Neural cell (in vitro differentiated cells): ENCODE measurements at regions not wholly inside any gene's neighbourhood (a gene's known extent, or its start where the extent isn't known, plus 50 kb on each side); places are given as distances from the start of the nearest gene placed in this dataset.
"Not testable (repeated sequence)": the region's sequence is repeated elsewhere in the genome, so short reads cannot be mapped to it uniquely, and the experiment has no call there.

ENCODE experiments used
- H2AFZ ChIP-seq: fragments of 200-600, 300-800 bp; sonication (generic), shearing (Covaris generic); 2 replicates; pipeline ENCODE4 v1.6.0; 2014; ENCODE audit warnings: low read depth, mild to moderate bottlenecking, antibody characterized with exemption, low read length, moderate library complexity
- H3F3A ChIP-seq: fragments of 200-600 bp; shearing (Covaris generic); 2 replicates; pipeline ENCODE4 v1.6.1; 2016; ENCODE audit warnings: mild to moderate bottlenecking, moderate library complexity, mixed read lengths, antibody characterized with exemption, low read length; ENCODE audit not compliant: insufficient read depth, poor library complexity, severe bottlenecking
- H3K27ac ChIP-seq: fragments of 200-600, 300-800 bp; sonication (generic), shearing (Covaris generic); 2 replicates; pipeline ENCODE4 v1.5.1; 2014; ENCODE audit warnings: mild to moderate bottlenecking, low read length, moderate library complexity
- H3K27me3 ChIP-seq: fragments of 300-800, 200-600 bp; sonication (generic), shearing (Covaris generic); 2 replicates; pipeline ENCODE4 v1.6.0; 2014; ENCODE audit warnings: mild to moderate bottlenecking, low read depth, low read length, moderate library complexity; ENCODE audit not compliant: insufficient read depth
- H3K36me3 ChIP-seq: fragments of 300-800, 200-600 bp; sonication (generic), shearing (Covaris generic); 2 replicates; pipeline ENCODE4 v1.5.1; 2014; ENCODE audit warnings: mild to moderate bottlenecking, antibody characterized with exemption, low read length, moderate library complexity; ENCODE audit not compliant: insufficient read depth
- H3K4me2 ChIP-seq: fragments of 300-800, 200-600 bp; sonication (generic), shearing (Covaris generic); 2 replicates; pipeline ENCODE4 v1.6.0; 2014; ENCODE audit warnings: mild to moderate bottlenecking, low read length
- H3K4me3 ChIP-seq: fragments of 300-800, 200-600 bp; sonication (generic), shearing (Covaris generic); 2 replicates; pipeline ENCODE4 v1.5.1; 2014; ENCODE audit warnings: mild to moderate bottlenecking, low read length, moderate library complexity
- H3K79me2 ChIP-seq: fragments of 200-600 bp; shearing (Covaris generic); replicated peaks from 2 replicates; pipeline ENCODE4 v1.6.0; 2014; ENCODE audit warnings: mild to moderate bottlenecking, low read length, moderate library complexity; ENCODE audit not compliant: insufficient read depth
- H3K9ac ChIP-seq: fragments of 300-800, 200-600 bp; sonication (generic), shearing (Covaris generic); 2 replicates; pipeline ENCODE4 v1.6.1; 2016; ENCODE audit warnings: mild to moderate bottlenecking, low read length, mixed read lengths
- H3K9me2 ChIP-seq: fragments of 200-600 bp; shearing (Covaris generic); 2 replicates; pipeline ENCODE4 v1.6.1; 2016; ENCODE audit warnings: mild to moderate bottlenecking, low read length, mixed read lengths; ENCODE audit not compliant: insufficient read depth
- H3K9me3 ChIP-seq: fragments of 200-600, 300-800 bp; sonication (generic), shearing (Covaris generic); 2 replicates; pipeline ENCODE4 v1.6.1; 2016; ENCODE audit warnings: mild to moderate bottlenecking, mixed run types, low read length, moderate library complexity, mixed read lengths
- H4K20me1 ChIP-seq: fragments of 200-600 bp; shearing (Covaris generic); 2 replicates; pipeline ENCODE4 v1.6.1; 2016; ENCODE audit warnings: mild to moderate bottlenecking, mixed run types; ENCODE audit not compliant: insufficient read depth
- CTCF ChIP-seq: fragments of 450-650 bp; IDR thresholded peaks from 2 replicates; pipeline ENCODE4 v1.5.1; 2014; ENCODE audit warnings: antibody characterized with exemption, mild to moderate bottlenecking, moderate library complexity; ENCODE audit not compliant: poor library complexity, severe bottlenecking
- EP300 ChIP-seq: fragments of 450-650 bp; conservative IDR thresholded peaks from 2 replicates; pipeline ENCODE4 v1.6.1; 2014; ENCODE audit warnings: antibody characterized with exemption, mild to moderate bottlenecking, moderate library complexity; ENCODE audit not compliant: poor library complexity, severe bottlenecking
- EZH2 ChIP-seq: fragments of 200-600, 300-800 bp; shearing (Covaris generic), sonication (generic); IDR thresholded peaks from 2 replicates; pipeline ENCODE4 v1.6.1; 2014; ENCODE audit warnings: antibody characterized with exemption, low read length, borderline replicate concordance, mild to moderate bottlenecking; ENCODE audit not compliant: insufficient read depth, poor library complexity, severe bottlenecking
- MXI1 ChIP-seq: fragments of 450-650 bp; conservative IDR thresholded peaks from 2 replicates; pipeline ENCODE4 v1.6.1; 2014; ENCODE audit warnings: antibody characterized with exemption, mild to moderate bottlenecking; ENCODE audit not compliant: poor library complexity, severe bottlenecking
- POLR2AphosphoS5 ChIP-seq: IDR thresholded peaks from 2 replicates; pipeline ENCODE4 v1.6.1; 2012
- RAD21 ChIP-seq: fragments of 450-650 bp; conservative IDR thresholded peaks from 2 replicates; pipeline ENCODE4 v1.6.1; 2014; ENCODE audit warnings: antibody characterized with exemption, mild to moderate bottlenecking, moderate library complexity
- REST ChIP-seq: IDR thresholded peaks from 2 replicates; pipeline ENCODE4 v1.6.1; 2012; ENCODE audit warnings: borderline replicate concordance
- SMC3 ChIP-seq: fragments of 450-650 bp; conservative IDR thresholded peaks from 2 replicates; pipeline ENCODE4 v1.6.1; 2014; ENCODE audit warnings: antibody characterized with exemption, mild to moderate bottlenecking, moderate library complexity; ENCODE audit not compliant: poor library complexity
- TAF1 ChIP-seq: IDR thresholded peaks from 2 replicates; pipeline ENCODE4 v1.6.1; 2012; ENCODE audit warnings: low read depth

- no peaks in the 10 kb centered on the region for H3K9me2 ChIP-seq
- no peak overlapping the region for H3K27ac ChIP-seq
- peaks cover 4% of the 10 kb centered on the region for H3K9me3 ChIP-seq
- no peak overlapping the region for H3K9ac ChIP-seq
- TF ChIP-seq SMC3, result no peak
- TF ChIP-seq EZH2, result no peak
- TF ChIP-seq REST, result no peak
- no peak for TF ChIP-seq CTCF
- no peak for TF ChIP-seq POLR2AphosphoS5
- TF ChIP-seq EP300, result no peak
- no peak for TF ChIP-seq TAF1
- no peak for TF ChIP-seq MXI1
- TF ChIP-seq RAD21, result no peak
- H3K27me3 ChIP-seq, result no peaks in the 10 kb centered on the region
- no peaks in the 10 kb centered on the region for H4K20me1 ChIP-seq
- H2AFZ ChIP-seq, result no peak overlapping the region
- H3K79me2 ChIP-seq, result no peaks in the 10 kb centered on the region
- H3K36me3 ChIP-seq, result no peaks in the 10 kb centered on the region
- no peaks in the 10 kb centered on the region for H3F3A ChIP-seq
- H3K4me2 ChIP-seq, result no peak overlapping the region
- no peak overlapping the region for H3K4me3 ChIP-seq
Measured at GRCh38 chr20:30502670-30503069, 754.8 kb upstream of the DEFB115 start.

GRCh38 chr20:30503204-30503603, 754.3 kb upstream of the DEFB115 start:
- H3F3A ChIP-seq, H3K27me3 ChIP-seq, H3K79me2 ChIP-seq, H3K27ac ChIP-seq, H3K36me3 ChIP-seq, H4K20me1 ChIP-seq, H3K9me2 ChIP-seq, H3K4me3 ChIP-seq, H2AFZ ChIP-seq, H3K9me3 ChIP-seq, H3K9ac ChIP-seq, H3K4me2 ChIP-seq: not testable (repeated sequence)

GRCh38 chr20:30503992-30504570, 753.4 kb upstream of the DEFB115 start:
- H3K9me3 ChIP-seq, result peaks cover 4% of the 10 kb centered on the region
- H3K79me2 ChIP-seq, result no peaks in the 10 kb centered on the region
- TF ChIP-seq TAF1, result no peak
- TF ChIP-seq EZH2, result no peak
- no peak for TF ChIP-seq CTCF
- TF ChIP-seq RAD21, result no peak
- TF ChIP-seq POLR2AphosphoS5, result no peak
- TF ChIP-seq REST, result no peak
- TF ChIP-seq SMC3, result no peak
- no peak for TF ChIP-seq MXI1
- TF ChIP-seq EP300, result no peak
- H2AFZ ChIP-seq, result no peak overlapping the region
- no peaks in the 10 kb centered on the region for H3K36me3 ChIP-seq
- H3K4me3 ChIP-seq, result no peak overlapping the region
- H3K4me2 ChIP-seq, result no peak overlapping the region
- no peak overlapping the region for H3K9ac ChIP-seq
- no peaks in the 10 kb centered on the region for H3K27me3 ChIP-seq
- no peaks in the 10 kb centered on the region for H3F3A ChIP-seq
- H4K20me1 ChIP-seq, result no peaks in the 10 kb centered on the region
- H3K9me2 ChIP-seq, result no peaks in the 10 kb centered on the region
- H3K27ac ChIP-seq, result no peak overlapping the region
